Trophoblast cell (in vitro differentiated cells and primary cell): ENCODE measurements at regions not wholly inside any gene's neighbourhood (a gene's known extent, or its start where the extent isn't known, plus 50 kb on each side); places are given as distances from the start of the nearest gene placed in this dataset.

Experiments used
- DNase-seq, 2 donors: peaks; one replicate each; pipeline ENCODE4 v3.0.0-alpha.2; 2016
- H2AFZ ChIP-seq: 2 replicates; pipeline ENCODE4 v1.6.1; 2013; ENCODE audit warnings: low read length, moderate library complexity, mild to moderate bottlenecking; ENCODE audit not compliant: insufficient read depth, poor library complexity
- H2AK5ac ChIP-seq: 2 replicates; pipeline ENCODE4 v1.6.1; 2013; ENCODE audit warnings: mild to moderate bottlenecking, low read length
- H2BK120ac ChIP-seq: 2 replicates; pipeline ENCODE4 v1.6.1; 2013; ENCODE audit warnings: low read length, mild to moderate bottlenecking, moderate library complexity; ENCODE audit not compliant: insufficient read depth, poor library complexity
- H2BK12ac ChIP-seq: 2 replicates; pipeline ENCODE4 v1.6.1; 2013; ENCODE audit warnings: mild to moderate bottlenecking, low read length, moderate library complexity
- H2BK5ac ChIP-seq: 2 replicates; pipeline ENCODE4 v1.6.1; 2013; ENCODE audit warnings: low read length, low read depth, moderate library complexity, mild to moderate bottlenecking; ENCODE audit not compliant: poor library complexity
- H3K14ac ChIP-seq: 2 replicates; pipeline ENCODE4 v1.6.1; 2013; ENCODE audit warnings: mild to moderate bottlenecking, low read length
- H3K18ac ChIP-seq: 2 replicates; pipeline ENCODE4 v1.6.1; 2013; ENCODE audit warnings: mild to moderate bottlenecking, low read length
- H3K23ac ChIP-seq: 2 replicates; pipeline ENCODE4 v1.6.1; 2013; ENCODE audit warnings: low read length
- H3K27ac ChIP-seq: 2 replicates; pipeline ENCODE4 v1.5.1; 2013; ENCODE audit warnings: low read depth, mild to moderate bottlenecking, inconsistent platforms, low read length, moderate library complexity
- H3K27me3 ChIP-seq: 2 replicates; pipeline ENCODE4 v1.6.1; 2013; ENCODE audit warnings: inconsistent platforms, mild to moderate bottlenecking, low read length, moderate library complexity; ENCODE audit not compliant: insufficient read depth
- H3K36me3 ChIP-seq, 2 experiments: 1 replicate in 1 of 2; 2 replicates in 1 of 2; pipeline ENCODE4 v1.6.1; 2013; ENCODE audit warnings: low read length in 2 of 2, mild to moderate bottlenecking in 2 of 2, moderate library complexity in 1 of 2; ENCODE audit not compliant: insufficient read depth in 2 of 2, control insufficient read depth in 1 of 2
- H3K4ac ChIP-seq: 2 replicates; pipeline ENCODE4 v1.6.1; 2013; ENCODE audit warnings: low read depth, mild to moderate bottlenecking, low read length, moderate library complexity
- H3K4me1 ChIP-seq, 2 experiments: 1 replicate in 1 of 2; 2 replicates in 1 of 2; pipeline ENCODE4 v1.6.1; 2013; ENCODE audit warnings: low read length in 2 of 2, mild to moderate bottlenecking in 2 of 2, moderate library complexity in 1 of 2; ENCODE audit not compliant: insufficient read depth in 2 of 2, control insufficient read depth in 1 of 2
- H3K4me2 ChIP-seq: 2 replicates; pipeline ENCODE4 v1.6.1; 2013; ENCODE audit warnings: inconsistent platforms, mild to moderate bottlenecking, low read length, moderate library complexity
- H3K4me3 ChIP-seq: 2 replicates; pipeline ENCODE4 v1.5.1; 2013; ENCODE audit warnings: mild to moderate bottlenecking, low read depth, low read length, inconsistent platforms
- H3K79me1 ChIP-seq: one replicate; pipeline ENCODE4 v1.6.1; 2013; ENCODE audit warnings: low read length
- H3K79me2 ChIP-seq: 2 replicates; pipeline ENCODE4 v1.6.1; 2013; ENCODE audit warnings: low read length, mild to moderate bottlenecking; ENCODE audit not compliant: control insufficient read depth, insufficient read depth, poor library complexity
- H3K9ac ChIP-seq: 2 replicates; pipeline ENCODE4 v1.6.1; 2013; ENCODE audit warnings: mild to moderate bottlenecking, low read length
- H3K9me3 ChIP-seq: 2 replicates; pipeline ENCODE4 v1.6.1; 2013; ENCODE audit warnings: low read depth, mild to moderate bottlenecking, control low read depth, inconsistent platforms, low read length; ENCODE audit not compliant: insufficient read depth
- H4K12ac ChIP-seq: 2 replicates; pipeline ENCODE4 v1.6.1; 2013; ENCODE audit warnings: low read depth, mild to moderate bottlenecking, low read length, moderate library complexity
- H4K8ac ChIP-seq: 2 replicates; pipeline ENCODE4 v1.6.1; 2013; ENCODE audit warnings: low read depth, mild to moderate bottlenecking, low read length, moderate library complexity
- H4K91ac ChIP-seq: one replicate; pipeline ENCODE4 v1.6.1; 2013; ENCODE audit warnings: low read depth, mild to moderate bottlenecking, low read length, moderate library complexity
- WGBS: extraction: QIAGEN DNeasy Blood & Tissue Kit; methylation state at CpG from one replicate; pipeline ENCODE4 v1.1.7; 2013; ENCODE audit warnings: missing lambda C conversion rate; ENCODE audit not compliant: insufficient read length, insufficient coverage; ENCODE audit errors: extremely low coverage; 5-methylcytosine and 5-hydroxymethylcytosine counted together

DNA sequence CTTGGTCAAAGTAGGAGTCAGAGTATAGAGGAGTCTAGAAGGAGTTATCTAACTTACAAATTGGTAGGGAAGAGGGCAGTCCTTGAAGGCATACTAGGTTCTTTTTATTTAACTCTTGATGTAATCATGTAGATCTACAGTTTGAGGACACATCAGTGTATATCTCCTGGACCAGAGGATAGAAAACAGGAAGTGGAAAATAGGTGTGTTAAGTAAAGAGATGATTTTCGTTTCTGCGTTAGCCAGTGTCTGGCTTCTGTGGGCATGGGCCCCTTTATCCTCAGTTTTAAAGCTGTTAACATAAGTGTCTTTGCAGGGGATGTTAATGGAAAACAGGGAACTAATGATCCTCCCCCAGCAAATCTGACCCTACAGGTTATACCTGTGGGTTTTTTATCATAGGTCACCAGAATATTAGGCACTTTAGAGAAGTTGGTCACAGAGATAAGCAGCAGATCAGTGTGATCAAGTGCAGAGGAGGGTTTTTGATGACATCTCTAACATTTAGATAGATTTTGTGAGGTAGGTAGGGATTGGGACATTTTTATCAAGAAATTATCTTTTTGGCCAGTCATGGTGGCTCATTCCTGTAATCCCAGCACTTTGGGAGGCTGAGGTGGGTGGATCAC is 58.6 kb upstream of the PRSS1 start:
- no peak overlapping the region for H3K14ac ChIP-seq
- H3K79me2 ChIP-seq: no peaks in the 10 kb centered on the region
- no peak overlapping the region for H2BK12ac ChIP-seq
- no peaks in the 10 kb centered on the region for H3K27me3 ChIP-seq
- H3K4ac ChIP-seq: no peak overlapping the region
- no peaks in the 10 kb centered on the region for H3K9me3 ChIP-seq
- H4K12ac ChIP-seq: no peak overlapping the region
- H3K4me2 ChIP-seq: no peak overlapping the region
- H3K4me1 ChIP-seq: no peaks in the 10 kb centered on the region
- no peak overlapping the region for H3K27ac ChIP-seq
- DNase-seq: no peak
- no peak overlapping the region for H2BK5ac ChIP-seq
- no peak overlapping the region for H3K23ac ChIP-seq
- H3K36me3 ChIP-seq: no peaks in the 10 kb centered on the region
- H3K4me3 ChIP-seq: no peak overlapping the region
- H4K91ac ChIP-seq: no peak overlapping the region
- no peak overlapping the region for H4K8ac ChIP-seq
- H2AFZ ChIP-seq: no peak overlapping the region
- H3K9ac ChIP-seq: no peak overlapping the region
- H3K79me1 ChIP-seq: no peaks in the 10 kb centered on the region
- H3K18ac ChIP-seq: no peak overlapping the region
- no peak overlapping the region for H2BK120ac ChIP-seq
- WGBS: no CpG with 5 or more reads among the region's 2 CpGs
- H2AK5ac ChIP-seq: no peak overlapping the region

GRCh38 chr7:142689439-142690120 is 59.7 kb upstream of the PRSS1 start:
- no peak overlapping the region for H2BK12ac ChIP-seq
- H3K9ac ChIP-seq: no peak overlapping the region
- no peak overlapping the region for H2BK120ac ChIP-seq
- no peak overlapping the region for H3K14ac ChIP-seq
- H3K79me1 ChIP-seq: no peaks in the 10 kb centered on the region
- H4K8ac ChIP-seq: no peak overlapping the region
- no peaks in the 10 kb centered on the region for H3K36me3 ChIP-seq
- no peak overlapping the region for H2AFZ ChIP-seq
- no peak overlapping the region for H4K12ac ChIP-seq
- no peak overlapping the region for H2BK5ac ChIP-seq
- no peak overlapping the region for H3K27ac ChIP-seq
- H3K23ac ChIP-seq: no peak overlapping the region
- no peak overlapping the region for H3K18ac ChIP-seq
- no peak overlapping the region for H3K4me2 ChIP-seq
- no peak for DNase-seq
- no CpG with 5 or more reads among the region's 3 CpGs for WGBS
- no peak overlapping the region for H3K4me3 ChIP-seq
- no peaks in the 10 kb centered on the region for H3K9me3 ChIP-seq
- no peak overlapping the region for H3K4ac ChIP-seq
- H3K27me3 ChIP-seq: no peaks in the 10 kb centered on the region
- H3K4me1 ChIP-seq: no peaks in the 10 kb centered on the region
- no peak overlapping the region for H4K91ac ChIP-seq
- no peak overlapping the region for H2AK5ac ChIP-seq
- H3K79me2 ChIP-seq: no peaks in the 10 kb centered on the region

- no peaks in the 10 kb centered on the region for H3K79me1 ChIP-seq
- H2BK5ac ChIP-seq: no peak overlapping the region
- no peak overlapping the region for H3K27ac ChIP-seq
- H3K4ac ChIP-seq: no peak overlapping the region
- H3K4me3 ChIP-seq: no peak overlapping the region
- no peak overlapping the region for H3K14ac ChIP-seq
- WGBS: no CpG with 5 or more reads among the region's 2 CpGs
- H4K8ac ChIP-seq: no peak overlapping the region
- no peaks in the 10 kb centered on the region for H3K36me3 ChIP-seq
- no peak overlapping the region for H2BK12ac ChIP-seq
- H3K18ac ChIP-seq: no peak overlapping the region
- no peak overlapping the region for H3K23ac ChIP-seq
- DNase-seq: no peak
- no peak overlapping the region for H2BK120ac ChIP-seq
- no peak overlapping the region for H3K9ac ChIP-seq
- no peaks in the 10 kb centered on the region for H3K27me3 ChIP-seq
- H4K12ac ChIP-seq: peak overlapping the region; percentile 62
- no peaks in the 10 kb centered on the region for H3K9me3 ChIP-seq
- no peak overlapping the region for H2AK5ac ChIP-seq
- H3K4me1 ChIP-seq: no peaks in the 10 kb centered on the region
- H3K4me2 ChIP-seq: no peak overlapping the region
- H4K91ac ChIP-seq: no peak overlapping the region
- no peak overlapping the region for H2AFZ ChIP-seq
- H3K79me2 ChIP-seq: no peaks in the 10 kb centered on the region
These were observed 63.3 kb upstream of the PRSS1 start for GRCh38 chr7:142685877-142686508.

DNA sequence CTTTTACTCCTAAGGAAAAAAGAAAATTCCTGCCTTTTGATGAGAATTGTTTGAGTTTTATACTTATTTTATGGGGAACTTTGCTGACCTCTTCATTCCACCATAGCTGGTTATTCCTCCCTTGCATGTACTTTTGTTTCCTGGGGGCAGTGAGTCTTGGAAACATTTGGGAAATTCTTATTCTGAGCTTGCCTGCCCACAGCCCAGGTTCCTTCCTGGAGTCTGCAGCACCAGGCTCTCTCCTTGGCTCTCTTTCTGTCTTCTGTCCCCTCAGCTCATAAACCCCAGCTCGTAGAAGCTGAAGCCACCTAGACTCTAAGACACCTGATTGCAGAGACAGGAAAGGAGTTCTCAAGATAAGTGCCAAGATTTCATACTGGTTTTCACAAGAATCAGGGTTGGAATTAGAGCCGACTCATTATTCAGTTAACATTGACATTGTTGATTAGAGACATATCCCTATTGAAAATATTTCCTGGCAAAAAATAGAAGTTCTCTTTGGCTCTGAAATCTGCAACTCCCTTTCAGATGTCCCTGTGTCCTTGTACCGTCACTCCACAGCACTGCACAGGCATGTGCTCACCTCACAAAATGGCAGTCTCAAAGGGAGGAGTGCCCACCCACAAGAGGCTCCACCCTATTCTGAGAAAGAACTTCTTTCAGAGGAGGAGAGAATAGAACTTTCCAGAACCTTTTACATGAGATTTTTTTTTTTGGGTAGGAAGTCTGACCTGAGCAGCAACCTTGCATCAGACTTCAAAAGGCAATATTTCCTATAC is 67.8 kb upstream of the PRSS1 start:
- Histone ChIP-seq H2AFZ (no peak overlapping the region), H3K18ac (no peak overlapping the region), H3K9ac (no peak overlapping the region), H3K9me3 (no peaks in the 10 kb centered on the region), H3K27ac (no peak overlapping the region), H3K23ac (no peak overlapping the region), H3K4me1 (no peaks in the 10 kb centered on the region), H3K27me3 (no peaks in the 10 kb centered on the region), H2BK5ac (no peak overlapping the region), H3K36me3 (no peaks in the 10 kb centered on the region), H3K4me3 (no peak overlapping the region), H3K79me2 (no peaks in the 10 kb centered on the region), H2BK120ac (no peak overlapping the region), H2AK5ac (no peak overlapping the region), H2BK12ac (no peak overlapping the region), H4K91ac (no peak overlapping the region), H3K79me1 (no peaks in the 10 kb centered on the region), H3K4me2 (no peak overlapping the region), H3K14ac (no peak overlapping the region), H3K4ac (no peak overlapping the region), H4K8ac (no peak overlapping the region), H4K12ac (no peak overlapping the region)
- no CpG with 5 or more reads among the region's 3 CpGs for WGBS
- no peak for DNase-seq
